ENCODE measurements at regions not wholly inside any gene's neighbourhood (a gene's known extent, or its start where the extent isn't known, plus 50 kb on each side); places are given as distances from the start of the nearest gene placed in this dataset.
A peak's percentile ranks its signal among the peaks of the same experiment; 100 is the strongest.

DNA sequence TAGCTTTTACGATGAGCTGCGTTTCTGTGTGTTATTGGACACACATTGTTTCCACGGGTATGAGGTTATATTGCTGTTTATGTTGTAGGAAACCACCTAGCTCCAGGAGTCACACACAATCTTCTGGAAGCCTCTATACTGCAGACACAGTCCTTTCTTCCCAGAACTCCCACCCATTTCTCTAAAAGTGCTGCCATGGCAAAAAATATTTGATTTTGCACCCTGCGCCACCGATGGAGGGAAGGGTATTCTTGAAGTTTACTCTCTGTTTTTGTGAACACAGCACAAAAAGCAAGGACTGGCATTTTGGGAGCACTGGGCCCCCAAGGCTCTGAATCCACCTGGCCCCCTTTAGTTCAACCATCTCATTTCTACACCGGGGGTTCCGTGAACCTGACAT, 187.5 kb downstream of the ICE1 start:
- 91 to 98% (median 93%) methylated on average over 7 of the region's 7 CpGs for WGBS, 4 donors
- TF ChIP-seq, protein P1, sequence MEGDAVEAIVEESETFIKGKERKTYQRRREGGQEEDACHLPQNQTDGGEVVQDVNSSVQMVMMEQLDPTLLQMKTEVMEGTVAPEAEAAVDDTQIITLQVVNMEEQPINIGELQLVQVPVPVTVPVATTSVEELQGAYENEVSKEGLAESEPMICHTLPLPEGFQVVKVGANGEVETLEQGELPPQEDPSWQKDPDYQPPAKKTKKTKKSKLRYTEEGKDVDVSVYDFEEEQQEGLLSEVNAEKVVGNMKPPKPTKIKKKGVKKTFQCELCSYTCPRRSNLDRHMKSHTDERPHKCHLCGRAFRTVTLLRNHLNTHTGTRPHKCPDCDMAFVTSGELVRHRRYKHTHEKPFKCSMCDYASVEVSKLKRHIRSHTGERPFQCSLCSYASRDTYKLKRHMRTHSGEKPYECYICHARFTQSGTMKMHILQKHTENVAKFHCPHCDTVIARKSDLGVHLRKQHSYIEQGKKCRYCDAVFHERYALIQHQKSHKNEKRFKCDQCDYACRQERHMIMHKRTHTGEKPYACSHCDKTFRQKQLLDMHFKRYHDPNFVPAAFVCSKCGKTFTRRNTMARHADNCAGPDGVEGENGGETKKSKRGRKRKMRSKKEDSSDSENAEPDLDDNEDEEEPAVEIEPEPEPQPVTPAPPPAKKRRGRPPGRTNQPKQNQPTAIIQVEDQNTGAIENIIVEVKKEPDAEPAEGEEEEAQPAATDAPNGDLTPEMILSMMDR (IDR thresholded peaks at IDR 0.05), result no peak
- TF ChIP-seq POLR2A (IDR thresholded peaks at IDR 0.05), result no peak
- Histone ChIP-seq H3K27me3 (no peaks in the 10 kb centered on the region), H3K27ac (no peak overlapping the region), H3K36me3 (no peaks in the 10 kb centered on the region), H3K4me3 (no peak overlapping the region), H3K9me3 (no peaks in the 10 kb centered on the region), H3K4me1 (no peaks in the 10 kb centered on the region)
- ATAC-seq (no peak), DNase-seq (no peak)
- intact Hi-C loops (cut with DNase I), result no loop called here

DNA sequence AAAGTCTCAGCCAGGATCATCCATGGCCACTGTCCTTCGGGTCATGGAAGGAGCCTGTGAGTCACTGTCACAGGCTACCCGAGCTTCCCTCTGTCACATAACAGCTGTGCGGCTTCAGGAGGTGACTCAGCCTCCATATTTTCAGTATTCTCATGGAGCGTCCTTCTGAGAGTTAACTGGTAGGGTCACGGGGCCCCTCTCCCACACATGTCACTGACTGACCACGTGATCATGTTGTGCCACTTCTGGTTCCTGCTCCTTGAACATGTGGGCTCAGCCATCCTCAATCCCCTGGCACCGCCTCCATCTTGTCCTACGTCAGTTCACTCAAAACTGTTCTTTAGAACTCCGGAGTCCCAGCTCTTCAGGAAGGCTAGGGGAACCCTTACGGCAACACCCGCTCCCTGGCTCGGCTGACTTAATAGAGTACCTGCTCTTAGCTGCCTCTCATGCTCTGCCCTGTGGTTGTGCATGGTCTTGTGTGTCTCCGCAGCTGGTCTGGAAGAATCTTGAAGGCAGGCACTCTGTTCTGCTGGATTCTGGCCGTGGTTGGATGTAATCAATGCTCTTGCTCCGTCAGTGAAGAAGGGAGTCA, 182.8 kb downstream of the ICE1 start:
- ATAC-seq, result peak in 2 of 4 donors; percentile 42 to 51
- Histone ChIP-seq H3K27ac (no peak overlapping the region), H3K27me3 (no peaks in the 10 kb centered on the region), H3K4me3 (no peak overlapping the region), H3K4me1 (no peaks in the 10 kb centered on the region), H3K9me3 (no peaks in the 10 kb centered on the region), H3K36me3 (no peaks in the 10 kb centered on the region)
- intact Hi-C loops (cut with DNase I), result no loop called here
- TF ChIP-seq POLR2A (IDR thresholded peaks at IDR 0.05), result no peak
- TF ChIP-seq, protein P1 (IDR thresholded peaks at IDR 0.05), result no peak
- 74 to 83% (median 80%) methylated on average over 15 of the region's 15 CpGs for WGBS, 4 donors
- DNase-seq, result peak in 2 of 5 donors; percentile 19 to 36

GRCh38 chr5:5602554-5602953, 180.1 kb downstream of the ICE1 start:
- no peak for DNase-seq
- H3K4me1 ChIP-seq, result no peaks in the 10 kb centered on the region
- H3K27ac ChIP-seq, result no peak overlapping the region
- no peaks in the 10 kb centered on the region for H3K36me3 ChIP-seq
- intact Hi-C loops (cut with DNase I), result no loop called here
- no peaks in the 10 kb centered on the region for H3K27me3 ChIP-seq
- WGBS, 4 donors, result 79 to 100% (median 85%) methylated on average over 1 of the region's 1 CpG
- no peak for TF ChIP-seq POLR2A (IDR thresholded peaks at IDR 0.05)
- TF ChIP-seq, protein P1 (IDR thresholded peaks at IDR 0.05), result no peak
- no peak overlapping the region for H3K4me3 ChIP-seq
- ATAC-seq, result no peak
- H3K9me3 ChIP-seq, result no peaks in the 10 kb centered on the region

DNA sequence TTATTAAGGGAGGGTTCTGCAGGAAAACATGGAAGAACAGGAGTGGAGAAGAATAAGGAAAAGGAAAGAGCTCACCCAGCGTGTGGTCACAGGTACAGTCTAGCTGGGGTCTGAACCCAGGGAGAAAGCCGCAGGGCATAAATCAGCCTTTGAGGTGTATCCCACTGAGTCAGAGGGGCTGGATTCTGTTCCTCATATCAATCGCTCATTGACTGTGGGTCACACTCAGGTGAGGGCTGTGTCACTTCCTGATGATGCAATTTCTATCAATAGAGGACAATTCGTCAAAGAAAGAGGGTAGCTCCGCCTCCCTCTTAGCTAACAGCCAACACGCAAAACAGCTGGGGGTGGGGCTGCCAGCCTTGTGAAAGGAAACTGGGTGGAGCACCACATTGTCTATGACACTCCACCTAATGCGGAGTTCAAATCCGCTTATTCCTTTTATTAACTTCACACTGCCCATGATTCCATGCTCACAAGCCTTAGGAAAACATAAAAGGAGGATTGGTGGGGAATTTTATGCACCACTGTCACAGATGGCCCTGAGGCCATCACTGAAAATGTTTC, 176.2 kb downstream of the ICE1 start:
- intact Hi-C loops (cut with DNase I), result loop anchor here in 1 of 10 donors (10.0 kb wide), 1 partner anchor 76 kb away; no protein-coding TSS in a partner anchor
- Histone ChIP-seq H3K9me3 (no peaks in the 10 kb centered on the region), H3K4me1 (peaks cover 0 to 5% (median 0%) of the 10 kb centered on the region in 12 donors), H3K27ac (no peak overlapping the region), H3K4me3 (no peak overlapping the region), H3K27me3 (no peaks in the 10 kb centered on the region), H3K36me3 (no peaks in the 10 kb centered on the region)
- 75 to 84% (median 79%) methylated on average over 8 of the region's 8 CpGs for WGBS, 4 donors
- ATAC-seq (no peak), DNase-seq (no peak)
- no peak for TF ChIP-seq POLR2A (IDR thresholded peaks at IDR 0.05)
- TF ChIP-seq, protein P1 (IDR thresholded peaks at IDR 0.05), result no peak

All from heart left ventricle (tissue), 16 donors.